KMS-11 (cell line): ENCODE measurements at regions not wholly inside any gene's neighbourhood (a gene's known extent, or its start where the extent isn't known, plus 50 kb on each side); places are given as distances from the start of the nearest gene placed in this dataset.

Experiments
- H2AFZ ChIP-seq: fragments of 200-600 bp; sonication (generic); 2 replicates; pipeline ENCODE4 v1.6.1; 2016; ENCODE audit warnings: antibody characterized with exemption, mixed run types, low read depth
- H3K27ac ChIP-seq: fragments of 200-600 bp; sonication (generic); 2 replicates; pipeline ENCODE4 v1.6.1; 2016; ENCODE audit warnings: mild to moderate bottlenecking, mixed run types
- H3K27me3 ChIP-seq: fragments of 200-600 bp; sonication (generic); 2 replicates; pipeline ENCODE4 v1.6.1; 2017; ENCODE audit warnings: mild to moderate bottlenecking, low read depth, mixed run types, moderate library complexity; ENCODE audit not compliant: insufficient read depth
- H3K36me3 ChIP-seq: fragments of 200-600 bp; sonication (generic); 2 replicates; pipeline ENCODE4 v1.6.1; 2017; ENCODE audit warnings: mild to moderate bottlenecking, mixed run types; ENCODE audit not compliant: insufficient read depth
- H3K4me1 ChIP-seq: fragments of 200-600 bp; sonication (generic); 2 replicates; pipeline ENCODE4 v1.6.1; 2016; ENCODE audit warnings: mild to moderate bottlenecking, low read depth, mixed run types; ENCODE audit not compliant: poor library complexity, severe bottlenecking
- H3K4me2 ChIP-seq: fragments of 200-600 bp; sonication (generic); 2 replicates; pipeline ENCODE4 v1.7.0; 2016; ENCODE audit warnings: mild to moderate bottlenecking, mixed run types
- H3K4me3 ChIP-seq: fragments of 200-600 bp; sonication (generic); IDR thresholded peaks from 2 replicates; pipeline ENCODE4 v1.6.1; 2017; ENCODE audit warnings: low read depth, low read length, mixed read lengths; ENCODE audit not compliant: insufficient read depth
- H3K79me2 ChIP-seq: fragments of 200-600 bp; sonication (generic); 2 replicates; pipeline ENCODE4 v1.6.1; 2016; ENCODE audit warnings: low read depth, mixed run types; ENCODE audit not compliant: insufficient read depth
- H3K9ac ChIP-seq: fragments of 200-600 bp; sonication (generic); 2 replicates; pipeline ENCODE4 v1.6.1; 2016; ENCODE audit warnings: mild to moderate bottlenecking, mixed run types
- H4K20me1 ChIP-seq: fragments of 200-600 bp; sonication (generic); 2 replicates; pipeline ENCODE4 v1.6.1; 2016; ENCODE audit warnings: mild to moderate bottlenecking, mixed run types; ENCODE audit not compliant: insufficient read depth
- CTCF ChIP-seq: fragments of 200-600 bp; sonication (generic); conservative IDR thresholded peaks from 2 replicates; pipeline ENCODE4 v1.6.1; 2017; ENCODE audit warnings: low read depth, mild to moderate bottlenecking, antibody characterized with exemption, low read length, moderate library complexity, mixed read lengths

- Histone ChIP-seq H3K27me3 (no peaks in the 10 kb centered on the region), H3K36me3 (no peaks in the 10 kb centered on the region), H3K4me1 (peaks cover 52% of the 10 kb centered on the region), H4K20me1 (no peaks in the 10 kb centered on the region), H3K4me3 (no peak overlapping the region), H3K79me2 (no peaks in the 10 kb centered on the region), H2AFZ (peak overlapping the region; percentile 36), H3K4me2 (peak overlapping the region; percentile 57; the same call in 1 of the 2 replicates), H3K9ac (peak overlapping the region; percentile 25; the same call in 1 of the 2 replicates), H3K27ac (peak overlapping the region; percentile 81)
- no peak for TF ChIP-seq CTCF
Measured at GRCh38 chr4:19152264-19152663, 1099.4 kb upstream of the SLIT2 start.

GRCh38 chr4:19151684-19152083 lies 1100.0 kb upstream of the SLIT2 start:
- no peaks in the 10 kb centered on the region for H3K36me3 ChIP-seq
- TF ChIP-seq CTCF: no peak
- H3K4me3 ChIP-seq: no peak overlapping the region
- H2AFZ ChIP-seq: peak overlapping the region; percentile 36
- peak overlapping the region; percentile 25; the same call in 1 of the 2 replicates for H3K9ac ChIP-seq
- H3K27me3 ChIP-seq: no peaks in the 10 kb centered on the region
- H3K4me2 ChIP-seq: peak overlapping the region; percentile 57; the same call in 1 of the 2 replicates
- H3K4me1 ChIP-seq: peaks cover 52% of the 10 kb centered on the region
- no peaks in the 10 kb centered on the region for H4K20me1 ChIP-seq
- no peaks in the 10 kb centered on the region for H3K79me2 ChIP-seq
- peak overlapping the region; percentile 81 for H3K27ac ChIP-seq

GRCh38 chr4:19146038-19146437 lies 1105.7 kb upstream of the SLIT2 start:
- H3K36me3 ChIP-seq: no peaks in the 10 kb centered on the region
- H3K27ac ChIP-seq: no peak overlapping the region

GRCh38 chr4:19135895-19136633 lies 1114.5 kb upstream of the LCORL start:
- Histone ChIP-seq H4K20me1 (no peaks in the 10 kb centered on the region), H3K9ac (no peak overlapping the region), H3K27me3 (no peaks in the 10 kb centered on the region), H3K79me2 (no peaks in the 10 kb centered on the region), H3K4me2 (peak overlapping the region; percentile 43), H3K36me3 (no peaks in the 10 kb centered on the region), H3K27ac (peak overlapping the region; percentile 76), H3K4me1 (peaks cover 41% of the 10 kb centered on the region), H2AFZ (peak overlapping the region; percentile 33; the same call in 1 of the 2 replicates), H3K4me3 (no peak overlapping the region)
- no peak for TF ChIP-seq CTCF

More at GRCh38 chr4:19146038-19146437, 1105.7 kb upstream of the SLIT2 start:
- H3K4me3 ChIP-seq: no peak overlapping the region
- no peaks in the 10 kb centered on the region for H3K27me3 ChIP-seq
- no peak overlapping the region for H3K4me2 ChIP-seq
- H3K79me2 ChIP-seq: no peaks in the 10 kb centered on the region
- TF ChIP-seq CTCF: no peak
- no peak overlapping the region for H3K9ac ChIP-seq
- no peaks in the 10 kb centered on the region for H4K20me1 ChIP-seq
- H2AFZ ChIP-seq: no peak overlapping the region
- peaks cover 25% of the 10 kb centered on the region for H3K4me1 ChIP-seq
